OCI-LY7 (cell line): ENCODE measurements at regions not wholly inside any gene's neighbourhood (a gene's known extent, or its start where the extent isn't known, plus 50 kb on each side); places are given as distances from the start of the nearest gene placed in this dataset.
"Not testable (repeated sequence)": the region's sequence is repeated elsewhere in the genome, so short reads cannot be mapped to it uniquely, and the experiment has no call there.

ENCODE experiments used
- EZH2phosphoT487 ChIP-seq: fragments of 200-600 bp; sonication (generic); IDR thresholded peaks from 2 replicates; pipeline ENCODE4 v1.6.1; 2018; ENCODE audit warnings: low read depth, borderline replicate concordance, mild to moderate bottlenecking, mixed run types, antibody characterized with exemption, low read length, moderate library complexity, mixed read lengths
- TF ChIP-seq, protein P1 (sequence below): fragments of 200-600 bp; sonication (generic); conservative IDR thresholded peaks from 2 replicates; pipeline ENCODE4 v1.5.1; 2014; ENCODE audit warnings: mild to moderate bottlenecking, antibody characterized with exemption, low read length, moderate library complexity, mixed read lengths

DNA sequence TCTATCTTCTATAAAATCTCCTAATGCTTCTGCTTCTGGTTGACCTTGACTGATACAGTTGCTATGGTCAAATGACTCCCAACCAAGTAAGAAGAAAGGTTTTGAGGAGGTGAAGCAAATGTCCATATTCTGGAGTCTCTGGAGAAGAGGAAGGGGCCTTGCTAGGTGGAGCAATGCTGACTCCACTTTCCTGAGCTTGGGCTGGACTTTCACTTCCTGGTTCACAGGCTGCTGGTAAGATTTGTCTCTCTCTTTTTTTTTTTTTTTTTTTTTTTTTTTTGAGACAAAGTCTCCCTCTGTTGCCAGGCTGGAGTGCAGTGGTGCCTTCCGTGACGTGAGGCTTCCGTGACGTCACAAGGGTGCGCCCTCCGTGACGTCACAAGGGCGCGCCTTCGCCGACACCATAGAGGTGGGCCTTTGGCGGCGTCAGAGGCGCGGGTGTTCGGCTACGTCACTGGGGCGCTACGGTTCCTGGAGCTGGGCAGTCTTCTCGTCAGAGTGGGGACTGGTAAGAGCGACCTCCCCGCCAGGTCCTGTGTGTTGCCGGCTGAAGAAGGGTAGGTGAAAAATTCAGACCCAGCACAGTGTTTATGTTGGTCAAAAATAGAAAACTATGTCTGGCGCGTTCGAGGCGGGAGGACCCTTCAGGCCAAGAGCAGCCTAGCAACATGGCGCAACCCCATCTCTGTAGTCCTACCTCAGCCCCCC lies 93.7 kb upstream of the METTL14 start:
- TF ChIP-seq, protein P1, sequence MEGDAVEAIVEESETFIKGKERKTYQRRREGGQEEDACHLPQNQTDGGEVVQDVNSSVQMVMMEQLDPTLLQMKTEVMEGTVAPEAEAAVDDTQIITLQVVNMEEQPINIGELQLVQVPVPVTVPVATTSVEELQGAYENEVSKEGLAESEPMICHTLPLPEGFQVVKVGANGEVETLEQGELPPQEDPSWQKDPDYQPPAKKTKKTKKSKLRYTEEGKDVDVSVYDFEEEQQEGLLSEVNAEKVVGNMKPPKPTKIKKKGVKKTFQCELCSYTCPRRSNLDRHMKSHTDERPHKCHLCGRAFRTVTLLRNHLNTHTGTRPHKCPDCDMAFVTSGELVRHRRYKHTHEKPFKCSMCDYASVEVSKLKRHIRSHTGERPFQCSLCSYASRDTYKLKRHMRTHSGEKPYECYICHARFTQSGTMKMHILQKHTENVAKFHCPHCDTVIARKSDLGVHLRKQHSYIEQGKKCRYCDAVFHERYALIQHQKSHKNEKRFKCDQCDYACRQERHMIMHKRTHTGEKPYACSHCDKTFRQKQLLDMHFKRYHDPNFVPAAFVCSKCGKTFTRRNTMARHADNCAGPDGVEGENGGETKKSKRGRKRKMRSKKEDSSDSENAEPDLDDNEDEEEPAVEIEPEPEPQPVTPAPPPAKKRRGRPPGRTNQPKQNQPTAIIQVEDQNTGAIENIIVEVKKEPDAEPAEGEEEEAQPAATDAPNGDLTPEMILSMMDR: not testable (repeated sequence)
- TF ChIP-seq EZH2phosphoT487: not testable (repeated sequence)
